ENCODE measurements at regions not wholly inside any gene's neighbourhood (a gene's known extent, or its start where the extent isn't known, plus 50 kb on each side); places are given as distances from the start of the nearest gene placed in this dataset.

- DNase-seq: peak; percentile 72
Observed at GRCh38 chr11:42524534-42525227, 787.1 kb upstream of the API5 start.

- DNase-seq: no peak
Observed at GRCh38 chr11:42526426-42526825, 785.4 kb upstream of the API5 start.

- DNase-seq: no peak
Observed at GRCh38 chr11:42528471-42528870, 783.3 kb upstream of the API5 start.

- no peak for DNase-seq
Observed at GRCh38 chr11:42528911-42529310, 782.9 kb upstream of the API5 start.

- DNase-seq: no peak
Observed at GRCh38 chr11:42536611-42537360, 775.0 kb upstream of the API5 start.

- DNase-seq: no peak
Observed at GRCh38 chr11:42542336-42542735, 769.5 kb upstream of the API5 start.

- DNase-seq: no peak
Observed at GRCh38 chr11:42543844-42544419, 767.9 kb upstream of the API5 start.

- no peak for DNase-seq
Observed at GRCh38 chr11:42544726-42545125, 767.1 kb upstream of the API5 start.

GRCh38 chr11:42545954-42546353 is 765.8 kb upstream of the API5 start:
- no peak for DNase-seq

GRCh38 chr11:42552786-42553185 is 759.0 kb upstream of the API5 start:
- DNase-seq: no peak

- DNase-seq: no peak
Observed at GRCh38 chr11:42555190-42555589, 756.6 kb upstream of the API5 start.

- no peak for DNase-seq
Observed at GRCh38 chr11:42571131-42571877, 740.5 kb upstream of the API5 start.

- DNase-seq: no peak
Observed at GRCh38 chr11:42571878-42572610, 739.8 kb upstream of the API5 start.

GRCh38 chr11:42576318-42576717 is 735.5 kb upstream of the API5 start:
- DNase-seq: no peak

GRCh38 chr11:42589286-42589685 is 722.5 kb upstream of the API5 start:
- DNase-seq: no peak

- DNase-seq: no peak
Observed at GRCh38 chr11:42591841-42592240, 720.0 kb upstream of the API5 start.

GRCh38 chr11:42593441-42593840 is 718.4 kb upstream of the API5 start:
- no peak for DNase-seq

- no peak for DNase-seq
Observed at GRCh38 chr11:42595876-42596275, 715.9 kb upstream of the API5 start.

GRCh38 chr11:42596576-42597145 is 715.1 kb upstream of the API5 start:
- DNase-seq: no peak

- DNase-seq: no peak
Observed at GRCh38 chr11:42598341-42598740, 713.5 kb upstream of the API5 start.

GRCh38 chr11:42620796-42621195 is 691.0 kb upstream of the API5 start:
- DNase-seq: no peak

All from hematopoietic multipotent progenitor cell treated with erythropoietin and hydrocortisone succinate and interleukin-3 and kit ligand, for 6 days (in vitro differentiated cells).